ENCODE measurements at regions not wholly inside any gene's neighbourhood (a gene's known extent, or its start where the extent isn't known, plus 50 kb on each side); places are given as distances from the start of the nearest gene placed in this dataset.

DNA sequence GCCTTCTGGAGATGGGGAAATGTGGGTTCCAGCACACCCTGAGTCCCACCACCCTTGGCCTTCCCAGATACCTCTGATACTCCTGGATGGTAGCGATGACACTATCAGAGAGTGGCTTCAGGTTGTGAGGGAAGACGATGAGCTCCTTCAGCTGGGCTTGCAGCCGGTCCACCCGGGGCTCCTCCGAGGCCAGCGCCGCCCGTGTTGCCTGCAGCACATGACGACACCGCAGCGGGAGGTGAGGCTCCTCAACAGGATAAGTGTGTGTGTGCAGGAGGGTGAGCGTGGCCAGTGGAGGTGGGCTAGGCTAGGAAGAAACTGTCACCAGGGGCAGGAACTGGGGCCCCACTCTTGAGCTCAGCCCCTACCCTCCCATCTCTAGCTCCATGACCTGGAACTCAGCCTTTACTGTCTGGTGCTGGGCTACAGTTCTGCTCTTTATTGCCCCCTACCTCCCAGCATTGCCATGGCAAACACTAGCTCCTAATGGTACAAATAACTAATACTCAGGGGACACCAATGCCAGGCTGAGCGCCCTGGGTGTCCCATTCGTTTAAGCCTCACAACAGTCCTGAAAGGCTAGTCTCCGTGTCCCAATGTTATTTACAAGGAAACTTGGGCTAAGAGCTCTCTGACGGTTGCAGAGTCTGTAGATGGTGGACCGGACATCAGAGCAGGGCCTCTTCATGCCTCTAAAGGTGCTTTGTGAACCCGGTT is 64.1 kb downstream of the SYNE3 start:
- TF ChIP-seq POLR2AphosphoS5 (IDR thresholded peaks at IDR 0.05; ENCODE audit: low read depth, low read length), result no peak
- TF ChIP-seq, protein P1, sequence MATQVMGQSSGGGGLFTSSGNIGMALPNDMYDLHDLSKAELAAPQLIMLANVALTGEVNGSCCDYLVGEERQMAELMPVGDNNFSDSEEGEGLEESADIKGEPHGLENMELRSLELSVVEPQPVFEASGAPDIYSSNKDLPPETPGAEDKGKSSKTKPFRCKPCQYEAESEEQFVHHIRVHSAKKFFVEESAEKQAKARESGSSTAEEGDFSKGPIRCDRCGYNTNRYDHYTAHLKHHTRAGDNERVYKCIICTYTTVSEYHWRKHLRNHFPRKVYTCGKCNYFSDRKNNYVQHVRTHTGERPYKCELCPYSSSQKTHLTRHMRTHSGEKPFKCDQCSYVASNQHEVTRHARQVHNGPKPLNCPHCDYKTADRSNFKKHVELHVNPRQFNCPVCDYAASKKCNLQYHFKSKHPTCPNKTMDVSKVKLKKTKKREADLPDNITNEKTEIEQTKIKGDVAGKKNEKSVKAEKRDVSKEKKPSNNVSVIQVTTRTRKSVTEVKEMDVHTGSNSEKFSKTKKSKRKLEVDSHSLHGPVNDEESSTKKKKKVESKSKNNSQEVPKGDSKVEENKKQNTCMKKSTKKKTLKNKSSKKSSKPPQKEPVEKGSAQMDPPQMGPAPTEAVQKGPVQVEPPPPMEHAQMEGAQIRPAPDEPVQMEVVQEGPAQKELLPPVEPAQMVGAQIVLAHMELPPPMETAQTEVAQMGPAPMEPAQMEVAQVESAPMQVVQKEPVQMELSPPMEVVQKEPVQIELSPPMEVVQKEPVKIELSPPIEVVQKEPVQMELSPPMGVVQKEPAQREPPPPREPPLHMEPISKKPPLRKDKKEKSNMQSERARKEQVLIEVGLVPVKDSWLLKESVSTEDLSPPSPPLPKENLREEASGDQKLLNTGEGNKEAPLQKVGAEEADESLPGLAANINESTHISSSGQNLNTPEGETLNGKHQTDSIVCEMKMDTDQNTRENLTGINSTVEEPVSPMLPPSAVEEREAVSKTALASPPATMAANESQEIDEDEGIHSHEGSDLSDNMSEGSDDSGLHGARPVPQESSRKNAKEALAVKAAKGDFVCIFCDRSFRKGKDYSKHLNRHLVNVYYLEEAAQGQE (IDR thresholded peaks at IDR 0.05; ENCODE audit: insufficient read depth in 1 of 2, low read depth in 2 of 2, low read length in 2 of 2), result no peak
- TF ChIP-seq SIN3A (IDR thresholded peaks at IDR 0.05; ENCODE audit: borderline replicate concordance, insufficient read depth, low read length), result no peak
- no peak for TF ChIP-seq FOXP2 (optimal IDR thresholded peaks at IDR 0.05; ENCODE audit: borderline replicate concordance, extremely low read depth, extremely low read length, insufficient read depth)
- no peak for TF ChIP-seq TAF1 (IDR thresholded peaks at IDR 0.05; ENCODE audit: borderline replicate concordance, insufficient read depth, low read length)
